CD14-positive monocyte (primary cell): ENCODE measurements at regions not wholly inside any gene's neighbourhood (a gene's known extent, or its start where the extent isn't known, plus 50 kb on each side); places are given as distances from the start of the nearest gene placed in this dataset.

ENCODE experiments used
- DNase-seq, 3 donors: peaks; one replicate each; pipeline ENCODE4 v3.0.0-alpha.2; 2011 to 2022
- H2AFZ ChIP-seq: 2 replicates; pipeline ENCODE4 v1.6.0; 2012; ENCODE audit warnings: mild to moderate bottlenecking, low read depth, low read length, inconsistent platforms; ENCODE audit not compliant: insufficient read depth, poor library complexity, severe bottlenecking
- H3K27ac ChIP-seq, 2 donors: 1 replicate in 1 of 2; 2 replicates in 1 of 2; pipeline ENCODE4 v1.5.1; 2012 to 2013; ENCODE audit warnings: low read length in 2 of 2, control low read depth in 1 of 2, inconsistent platforms in 1 of 2, low read depth in 1 of 2, mild to moderate bottlenecking in 1 of 2
- H3K27me3 ChIP-seq, 2 donors: one replicate each; pipeline versions ENCODE4 v1.6.0 to v1.6.1; 2011 to 2013; ENCODE audit warnings: low read length in 2 of 2; ENCODE audit not compliant: control insufficient read depth in 2 of 2, insufficient read depth in 2 of 2
- H3K36me3 ChIP-seq, 2 donors: replicated peaks in 1 of 2; 1 replicate in 1 of 2; 2 replicates in 1 of 2; pipeline versions ENCODE4 v1.5.1 to v1.6.1; 2012 to 2013; ENCODE audit warnings: low read length in 2 of 2, control low read depth in 1 of 2, inconsistent platforms in 1 of 2, mild to moderate bottlenecking in 1 of 2; ENCODE audit not compliant: insufficient read depth in 2 of 2, control insufficient read depth in 1 of 2
- H3K4me1 ChIP-seq, 2 donors: 1 replicate in 1 of 2; 2 replicates in 1 of 2; pipeline versions ENCODE4 v1.5.1 to v1.6.1; 2012 to 2013; ENCODE audit warnings: low read length in 2 of 2, control low read depth in 1 of 2, inconsistent platforms in 1 of 2, mild to moderate bottlenecking in 1 of 2, moderate library complexity in 1 of 2; ENCODE audit not compliant: insufficient read depth in 2 of 2, control insufficient read depth in 1 of 2
- H3K4me2 ChIP-seq: replicated peaks from 2 replicates; pipeline ENCODE3; 2012; ENCODE audit warnings: low read length, moderate library complexity, mild to moderate bottlenecking; ENCODE audit not compliant: poor library complexity, severe bottlenecking; ENCODE audit errors: extremely low read depth
- H3K4me3 ChIP-seq, 3 experiments: fragments of 200-600 bp in 1 of 3; sonication (generic) in 1 of 3; replicated peaks in 1 of 3; 1 replicate in 2 of 3; 2 replicates in 1 of 3; pipeline ENCODE4 v1.5.1; 2011 to 2013; ENCODE audit warnings: low read length in 3 of 3, mild to moderate bottlenecking in 3 of 3, control low read depth in 2 of 3, low read depth in 2 of 3, inconsistent platforms in 1 of 3, moderate library complexity in 1 of 3
- H3K79me2 ChIP-seq: 2 replicates; pipeline ENCODE4 v1.6.0; 2012; ENCODE audit warnings: mild to moderate bottlenecking, control low read depth, inconsistent platforms, low read length, moderate library complexity; ENCODE audit not compliant: insufficient read depth
- H3K9ac ChIP-seq: 2 replicates; pipeline ENCODE4 v1.6.0; 2017; ENCODE audit warnings: low read length, mild to moderate bottlenecking; ENCODE audit not compliant: insufficient read depth, poor library complexity, severe bottlenecking
- H3K9me3 ChIP-seq, 2 donors: replicated peaks in 1 of 2; 1 replicate in 1 of 2; 2 replicates in 1 of 2; pipeline versions ENCODE4 v1.5.1 to v1.6.1; 2012 to 2013; ENCODE audit warnings: low read length in 2 of 2, control low read depth in 1 of 2; ENCODE audit not compliant: control insufficient read depth in 1 of 2, insufficient read depth in 1 of 2
- H4K20me1 ChIP-seq: 2 replicates; pipeline ENCODE4 v1.6.0; 2012; ENCODE audit warnings: mild to moderate bottlenecking, low read length, control low read depth, moderate library complexity; ENCODE audit not compliant: insufficient read depth
- H3K27ac Mint-ChIP-seq, 7 donors: one replicate each; pipeline ENCODE4 v1.8.0; 2020; ENCODE audit warnings: mild to moderate bottlenecking in 7 of 7, mixed read lengths in 7 of 7, moderate library complexity in 6 of 7, inconsistent platforms in 2 of 7
- H3K27me3 Mint-ChIP-seq, 3 donors: one replicate each; pipeline ENCODE4 v1.8.0; 2021 to 2022; ENCODE audit warnings: low read depth in 3 of 3, mild to moderate bottlenecking in 3 of 3, mixed read lengths in 3 of 3, moderate library complexity in 3 of 3, inconsistent platforms in 1 of 3
- H3K36me3 Mint-ChIP-seq, 2 donors: one replicate each; pipeline ENCODE4 v1.8.0; 2020; ENCODE audit warnings: mixed read lengths in 2 of 2, inconsistent platforms in 1 of 2, mild to moderate bottlenecking in 1 of 2
- H3K4me1 Mint-ChIP-seq: one replicate; pipeline ENCODE4 v1.8.0; 2020; ENCODE audit warnings: mild to moderate bottlenecking, mixed read lengths
- H3K4me3 Mint-ChIP-seq, 2 donors: one replicate each; pipeline ENCODE4 v1.8.0; 2020; ENCODE audit warnings: mild to moderate bottlenecking in 2 of 2, mixed read lengths in 2 of 2, moderate library complexity in 1 of 2
- H3K9me3 Mint-ChIP-seq, 7 donors: one replicate each; pipeline ENCODE4 v1.8.0; 2020 to 2022; ENCODE audit warnings: mixed read lengths in 7 of 7, mild to moderate bottlenecking in 6 of 7, moderate library complexity in 6 of 7, inconsistent platforms in 2 of 7
- WGBS: methylation state at CpG from one replicate; pipeline ENCODE4 v1.1.5; 2013; ENCODE audit warnings: missing lambda C conversion rate; ENCODE audit not compliant: insufficient coverage; 5-methylcytosine and 5-hydroxymethylcytosine counted together
- intact Hi-C, 2 donors: fragments of 100-400 bp; cut with micrococcal nuclease; formaldehyde crosslinking; loops; one replicate each; pipeline versions ENCODE4 v1.15.0 to v1.15.1; 2023
- TF ChIP-seq, protein P1 (sequence below): fragments of 200-600 bp; IDR thresholded peaks from one replicate; pipeline ENCODE4 v1.8.0; 2022; ENCODE audit warnings: antibody characterized with exemption, mild to moderate bottlenecking

DNA sequence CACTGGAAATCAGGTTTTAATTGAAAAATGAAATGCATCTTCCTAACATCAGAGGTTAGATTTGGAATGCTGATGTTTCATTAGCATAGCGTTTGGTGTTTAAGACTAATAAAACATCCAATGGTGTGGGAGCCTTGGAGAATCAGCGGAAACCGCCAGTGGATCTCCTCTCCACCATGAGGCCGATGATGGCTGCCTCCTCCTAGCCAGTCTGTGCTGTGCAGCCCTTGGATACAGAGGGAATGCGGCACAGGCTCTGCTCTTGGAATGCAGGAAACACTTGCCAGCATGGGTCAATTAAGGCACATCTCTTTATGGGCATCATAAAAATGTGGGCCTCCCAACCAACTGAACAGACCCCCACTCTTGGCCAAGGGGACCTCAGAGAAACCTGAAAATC is 259.9 kb downstream of the GLRX3 start:
- no peaks in the 10 kb centered on the region for H3K4me1 ChIP-seq
- no peaks in the 10 kb centered on the region for H4K20me1 ChIP-seq
- DNase-seq, result no peak
- Mint-ChIP-seq H3K36me3 (no peaks in the 10 kb centered on the region), H3K4me3 (no peak overlapping the region), H3K27ac (no peak overlapping the region), H3K9me3 (peaks cover 24 to 66% (median 51%) of the 10 kb centered on the region in 7 donors), H3K4me1 (no peaks in the 10 kb centered on the region), H3K27me3 (no peaks in the 10 kb centered on the region)
- intact Hi-C loops, result no loop called here
- no peak overlapping the region for H3K4me2 ChIP-seq
- H3K9me3 ChIP-seq, result peaks cover 48 to 70% of the 10 kb centered on the region in 2 donors
- H3K27ac ChIP-seq, result no peak overlapping the region
- TF ChIP-seq, protein P1, sequence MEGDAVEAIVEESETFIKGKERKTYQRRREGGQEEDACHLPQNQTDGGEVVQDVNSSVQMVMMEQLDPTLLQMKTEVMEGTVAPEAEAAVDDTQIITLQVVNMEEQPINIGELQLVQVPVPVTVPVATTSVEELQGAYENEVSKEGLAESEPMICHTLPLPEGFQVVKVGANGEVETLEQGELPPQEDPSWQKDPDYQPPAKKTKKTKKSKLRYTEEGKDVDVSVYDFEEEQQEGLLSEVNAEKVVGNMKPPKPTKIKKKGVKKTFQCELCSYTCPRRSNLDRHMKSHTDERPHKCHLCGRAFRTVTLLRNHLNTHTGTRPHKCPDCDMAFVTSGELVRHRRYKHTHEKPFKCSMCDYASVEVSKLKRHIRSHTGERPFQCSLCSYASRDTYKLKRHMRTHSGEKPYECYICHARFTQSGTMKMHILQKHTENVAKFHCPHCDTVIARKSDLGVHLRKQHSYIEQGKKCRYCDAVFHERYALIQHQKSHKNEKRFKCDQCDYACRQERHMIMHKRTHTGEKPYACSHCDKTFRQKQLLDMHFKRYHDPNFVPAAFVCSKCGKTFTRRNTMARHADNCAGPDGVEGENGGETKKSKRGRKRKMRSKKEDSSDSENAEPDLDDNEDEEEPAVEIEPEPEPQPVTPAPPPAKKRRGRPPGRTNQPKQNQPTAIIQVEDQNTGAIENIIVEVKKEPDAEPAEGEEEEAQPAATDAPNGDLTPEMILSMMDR, result no peak
- H3K9ac ChIP-seq, result no peak overlapping the region
- 100% methylated on average over 4 of the region's 5 CpGs for WGBS
- no peaks in the 10 kb centered on the region for H3K79me2 ChIP-seq
- H2AFZ ChIP-seq, result no peak overlapping the region
- no peak overlapping the region for H3K4me3 ChIP-seq
- H3K36me3 ChIP-seq, result no peaks in the 10 kb centered on the region
- H3K27me3 ChIP-seq, result no peaks in the 10 kb centered on the region

DNA sequence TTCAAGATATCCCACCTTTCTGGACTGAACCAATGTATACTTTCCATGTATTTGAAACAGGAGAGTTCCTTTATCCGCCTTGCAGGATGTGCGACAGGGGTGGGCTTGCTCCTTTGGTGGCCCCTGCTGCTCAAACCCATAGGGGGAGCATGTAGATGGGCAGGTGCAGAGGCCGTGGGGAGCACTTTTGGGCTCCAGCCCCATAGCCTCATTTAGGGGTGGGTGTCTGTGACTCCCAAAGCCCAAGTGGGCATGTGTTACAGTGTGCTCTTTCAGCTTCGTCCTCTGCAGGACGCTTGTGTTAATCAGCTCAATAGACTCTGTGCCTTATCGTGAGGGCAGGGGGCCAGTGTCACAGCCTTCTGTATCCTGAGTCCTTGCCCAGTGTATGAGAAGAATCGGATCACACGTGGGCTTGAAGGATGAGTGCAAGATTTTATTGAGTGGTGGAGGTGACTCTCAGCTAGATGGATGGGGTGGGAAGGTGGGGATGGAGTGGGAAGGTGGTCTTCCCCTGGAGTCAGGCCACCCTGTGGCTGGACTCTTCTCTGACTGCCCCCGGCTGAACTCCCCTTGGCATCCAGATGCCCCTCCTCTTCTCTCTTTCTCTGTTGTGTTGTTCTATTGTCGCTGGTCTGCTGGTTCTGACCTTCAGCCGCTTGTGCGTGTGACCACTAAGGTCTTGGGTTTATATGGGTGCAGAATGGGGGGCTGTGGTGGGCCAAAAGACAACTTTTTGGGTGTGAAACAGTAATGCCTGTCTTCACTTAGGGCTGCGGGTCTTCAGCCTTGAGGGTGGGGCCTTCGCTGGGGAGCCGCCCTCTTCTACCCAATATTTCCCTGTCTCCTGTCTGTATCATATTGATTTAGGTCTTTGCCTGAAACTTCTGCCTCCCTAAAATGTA is 262.2 kb downstream of the GLRX3 start:
- no peaks in the 10 kb centered on the region for H3K79me2 ChIP-seq
- H3K36me3 Mint-ChIP-seq, result no peaks in the 10 kb centered on the region
- H3K4me1 ChIP-seq, result no peaks in the 10 kb centered on the region
- H3K27me3 ChIP-seq, result no peaks in the 10 kb centered on the region
- no peak overlapping the region for H3K27ac Mint-ChIP-seq
- H2AFZ ChIP-seq, result no peak overlapping the region
- intact Hi-C loops, result no loop called here
- DNase-seq, result no peak
- no peaks in the 10 kb centered on the region for H4K20me1 ChIP-seq
- peaks cover 20 to 49% (median 40%) of the 10 kb centered on the region in 7 donors for H3K9me3 Mint-ChIP-seq
- H3K9ac ChIP-seq, result no peak overlapping the region
- no peak overlapping the region for H3K4me2 ChIP-seq
- no peaks in the 10 kb centered on the region for H3K4me1 Mint-ChIP-seq
- H3K27ac ChIP-seq, result no peak overlapping the region
- H3K4me3 ChIP-seq, result no peak overlapping the region
- no peaks in the 10 kb centered on the region for H3K27me3 Mint-ChIP-seq
- H3K36me3 ChIP-seq, result no peaks in the 10 kb centered on the region
- peaks cover 46 to 56% of the 10 kb centered on the region in 2 donors for H3K9me3 ChIP-seq
- TF ChIP-seq, protein P1, result no peak
- no peak overlapping the region for H3K4me3 Mint-ChIP-seq
- 95% methylated on average over 5 of the region's 15 CpGs for WGBS
